Naive thymus-derived CD4-positive, alpha-beta T cell (primary cell): ENCODE measurements at regions not wholly inside any gene's neighbourhood (a gene's known extent, or its start where the extent isn't known, plus 50 kb on each side); places are given as distances from the start of the nearest gene placed in this dataset.

Experiments used
- ATAC-seq: fragments of 150-1000 bp; cut with Tn5 transposase; 2 replicates; pipeline ENCODE4 v1.10.0; 2021; ENCODE audit warnings: mild to moderate bottlenecking, moderate library complexity
- CTCF ChIA-PET: fragments of 350-600 bp; sonication (Branson Sonifier 250); formaldehyde crosslinking; loops from one replicate; lab custom pipeline; 2021; ENCODE audit warnings: antibody characterized with exemption; lab: Charles Lee
- POLR2A ChIA-PET: fragments of 350-600 bp; sonication (Branson Sonifier 250); formaldehyde crosslinking; loops from one replicate; lab custom pipeline; 2021; ENCODE audit warnings: antibody characterized with exemption, inconsistent platforms; lab: Charles Lee
- DNase-seq, 9 donors: peaks; one replicate each; pipeline versions ENCODE4 v3.0.0 to v3.0.0-alpha.2; 2020 to 2022; ENCODE audit warnings: mixed read lengths in 1 of 9
- H3K27ac ChIP-seq: one replicate; pipeline ENCODE4 v1.7.0; 2013; ENCODE audit warnings: mild to moderate bottlenecking, low read depth, low read length, moderate library complexity
- H3K27me3 ChIP-seq, 2 donors: one replicate each; pipeline ENCODE4 v1.7.0; 2013; ENCODE audit warnings: low read length in 2 of 2, mild to moderate bottlenecking in 2 of 2, moderate library complexity in 2 of 2; ENCODE audit not compliant: control insufficient read depth in 2 of 2, insufficient read depth in 2 of 2
- H3K36me3 ChIP-seq, 3 experiments: 1 replicate in 2 of 3; 2 replicates in 1 of 3; pipeline ENCODE4 v1.7.0; 2013; ENCODE audit warnings: low read length in 3 of 3, mild to moderate bottlenecking in 3 of 3, moderate library complexity in 1 of 3; ENCODE audit not compliant: insufficient read depth in 3 of 3, control insufficient read depth in 2 of 3
- H3K4me1 ChIP-seq, 2 donors: one replicate each; pipeline ENCODE4 v1.7.0; 2013; ENCODE audit warnings: low read length in 2 of 2, mild to moderate bottlenecking in 2 of 2, moderate library complexity in 1 of 2; ENCODE audit not compliant: control insufficient read depth in 2 of 2, insufficient read depth in 2 of 2
- H3K4me3 ChIP-seq: 2 replicates; pipeline ENCODE4 v1.7.0; 2013; ENCODE audit warnings: mild to moderate bottlenecking, low read length
- H3K9me3 ChIP-seq, 3 experiments: 1 replicate in 2 of 3; 2 replicates in 1 of 3; pipeline ENCODE4 v1.7.0; 2013; ENCODE audit warnings: low read length in 3 of 3; ENCODE audit not compliant: control insufficient read depth in 2 of 3
- H3K27ac Mint-ChIP-seq, 9 donors: one replicate each; pipeline ENCODE4 v1.8.0; 2020 to 2022; ENCODE audit warnings: mixed read lengths in 9 of 9, mild to moderate bottlenecking in 8 of 9, moderate library complexity in 5 of 9, inconsistent platforms in 2 of 9
- H3K27me3 Mint-ChIP-seq, 5 donors: one replicate each; pipeline ENCODE4 v1.8.0; 2021 to 2022; ENCODE audit warnings: mixed read lengths in 5 of 5, mild to moderate bottlenecking in 1 of 5
- H3K36me3 Mint-ChIP-seq, 5 donors: one replicate each; pipeline ENCODE4 v1.8.0; 2020 to 2022; ENCODE audit warnings: mixed read lengths in 5 of 5, mild to moderate bottlenecking in 3 of 5, inconsistent platforms in 1 of 5
- H3K4me1 Mint-ChIP-seq, 7 donors: one replicate each; pipeline ENCODE4 v1.8.0; 2020 to 2022; ENCODE audit warnings: mixed read lengths in 7 of 7, mild to moderate bottlenecking in 3 of 7, inconsistent platforms in 1 of 7
- H3K4me3 Mint-ChIP-seq, 10 donors: one replicate each; pipeline ENCODE4 v1.8.0; 2020 to 2022; ENCODE audit warnings: mild to moderate bottlenecking in 10 of 10, mixed read lengths in 10 of 10, moderate library complexity in 6 of 10, inconsistent platforms in 2 of 10
- H3K9me3 Mint-ChIP-seq, 11 donors: one replicate each; pipeline ENCODE4 v1.8.0; 2020 to 2022; ENCODE audit warnings: mixed read lengths in 11 of 11, mild to moderate bottlenecking in 4 of 11, inconsistent platforms in 1 of 11, moderate library complexity in 1 of 11
- intact Hi-C, 2 donors: fragments of 100-400 bp; cut with micrococcal nuclease; formaldehyde crosslinking; loops; one replicate each; pipeline ENCODE4 v1.15.1; 2023

GRCh38 chr11:116267146-116267545, 505.6 kb downstream of the BUD13 start:
- Mint-ChIP-seq H3K27me3 (peaks cover 3 to 21% (median 6%) of the 10 kb centered on the region in 5 donors), H3K4me1 (no peaks in the 10 kb centered on the region), H3K4me3 (no peak overlapping the region), H3K36me3 (peaks cover 0 to 4% (median 0%) of the 10 kb centered on the region in 5 donors), H3K27ac (no peak overlapping the region), H3K9me3 (no peaks in the 10 kb centered on the region)
- Histone ChIP-seq H3K9me3 (no peaks in the 10 kb centered on the region), H3K36me3 (no peaks in the 10 kb centered on the region), H3K27ac (no peak overlapping the region), H3K27me3 (no peaks in the 10 kb centered on the region), H3K4me1 (no peaks in the 10 kb centered on the region), H3K4me3 (no peak overlapping the region)
- no peak for DNase-seq
- no peak for ATAC-seq
- intact Hi-C loops = no loop called here
- CTCF ChIA-PET = no interaction called here
- POLR2A ChIA-PET = no interaction called here

- POLR2A ChIA-PET = no interaction called here
- H3K27me3 ChIP-seq = no peaks in the 10 kb centered on the region
- no peak overlapping the region for H3K27ac ChIP-seq
- H3K27ac Mint-ChIP-seq = no peak overlapping the region
- peaks cover 3 to 32% (median 16%) of the 10 kb centered on the region in 5 donors for H3K27me3 Mint-ChIP-seq
- no peak for ATAC-seq
- no peaks in the 10 kb centered on the region for H3K4me1 ChIP-seq
- H3K9me3 ChIP-seq = no peaks in the 10 kb centered on the region
- no peaks in the 10 kb centered on the region for H3K36me3 ChIP-seq
- H3K36me3 Mint-ChIP-seq = peaks cover 0 to 4% (median 0%) of the 10 kb centered on the region in 5 donors
- no peaks in the 10 kb centered on the region for H3K9me3 Mint-ChIP-seq
- H3K4me3 ChIP-seq = no peak overlapping the region
- CTCF ChIA-PET = no interaction called here
- no peaks in the 10 kb centered on the region for H3K4me1 Mint-ChIP-seq
- intact Hi-C loops = no loop called here
- no peak for DNase-seq
- H3K4me3 Mint-ChIP-seq = no peak overlapping the region
Measured at GRCh38 chr11:116263770-116264169, 509.0 kb downstream of the BUD13 start.

- H3K4me3 Mint-ChIP-seq = no peak overlapping the region
- intact Hi-C loops = no loop called here
- CTCF ChIA-PET = no interaction called here
Measured at GRCh38 chr11:116263019-116263418, 509.8 kb downstream of the BUD13 start.

GRCh38 chr11:116262370-116262769, 510.4 kb downstream of the BUD13 start:
- Histone ChIP-seq H3K4me3 (no peak overlapping the region), H3K4me1 (no peaks in the 10 kb centered on the region), H3K9me3 (no peaks in the 10 kb centered on the region), H3K27me3 (no peaks in the 10 kb centered on the region), H3K36me3 (no peaks in the 10 kb centered on the region), H3K27ac (no peak overlapping the region)
- H3K27me3 Mint-ChIP-seq = peaks cover 3 to 32% (median 27%) of the 10 kb centered on the region in 5 donors
- intact Hi-C loops = no loop called here
- CTCF ChIA-PET = no interaction called here
- ATAC-seq (no peak), DNase-seq (no peak)
- no peak overlapping the region for H3K27ac Mint-ChIP-seq
- H3K9me3 Mint-ChIP-seq = no peaks in the 10 kb centered on the region
- no peak overlapping the region for H3K4me3 Mint-ChIP-seq
- H3K4me1 Mint-ChIP-seq = no peaks in the 10 kb centered on the region
- H3K36me3 Mint-ChIP-seq = peaks cover 0 to 4% (median 0%) of the 10 kb centered on the region in 5 donors
- POLR2A ChIA-PET = no interaction called here

More at GRCh38 chr11:116263019-116263418, 509.8 kb downstream of the BUD13 start:
- Histone ChIP-seq H3K4me3 (no peak overlapping the region), H3K27me3 (no peaks in the 10 kb centered on the region), H3K9me3 (no peaks in the 10 kb centered on the region), H3K4me1 (no peaks in the 10 kb centered on the region), H3K27ac (no peak overlapping the region), H3K36me3 (no peaks in the 10 kb centered on the region)
- peaks cover 3 to 32% (median 21%) of the 10 kb centered on the region in 5 donors for H3K27me3 Mint-ChIP-seq
- no peak for DNase-seq
- H3K4me1 Mint-ChIP-seq = no peaks in the 10 kb centered on the region
- POLR2A ChIA-PET = no interaction called here
- no peaks in the 10 kb centered on the region for H3K9me3 Mint-ChIP-seq
- no peak for ATAC-seq
- H3K36me3 Mint-ChIP-seq = peaks cover 0 to 4% (median 0%) of the 10 kb centered on the region in 5 donors
- no peak overlapping the region for H3K27ac Mint-ChIP-seq

- no peaks in the 10 kb centered on the region for H3K4me1 ChIP-seq
- peaks cover 3 to 32% (median 27%) of the 10 kb centered on the region in 5 donors for H3K27me3 Mint-ChIP-seq
- ChIA-PET POLR2A (no interaction called here), CTCF (no interaction called here)
- intact Hi-C loops = no loop called here
- H3K4me3 Mint-ChIP-seq = no peak overlapping the region
- H3K9me3 Mint-ChIP-seq = no peaks in the 10 kb centered on the region
- H3K36me3 Mint-ChIP-seq = peaks cover 0 to 4% (median 0%) of the 10 kb centered on the region in 5 donors
- ATAC-seq (no peak), DNase-seq (no peak)
- H3K27ac Mint-ChIP-seq = no peak overlapping the region
- H3K27me3 ChIP-seq = no peaks in the 10 kb centered on the region
- H3K4me3 ChIP-seq = no peak overlapping the region
- no peaks in the 10 kb centered on the region for H3K9me3 ChIP-seq
- no peaks in the 10 kb centered on the region for H3K4me1 Mint-ChIP-seq
- no peaks in the 10 kb centered on the region for H3K36me3 ChIP-seq
- no peak overlapping the region for H3K27ac ChIP-seq
Measured at GRCh38 chr11:116261606-116262005, 511.2 kb downstream of the BUD13 start.

GRCh38 chr11:116258821-116259220, 514.0 kb downstream of the BUD13 start:
- Histone ChIP-seq H3K4me1 (no peaks in the 10 kb centered on the region), H3K27ac (no peak overlapping the region), H3K36me3 (no peaks in the 10 kb centered on the region), H3K27me3 (no peaks in the 10 kb centered on the region), H3K4me3 (no peak overlapping the region), H3K9me3 (no peaks in the 10 kb centered on the region)
- Mint-ChIP-seq H3K4me1 (no peaks in the 10 kb centered on the region), H3K27ac (no peak overlapping the region), H3K4me3 (no peak overlapping the region), H3K9me3 (peaks cover 0 to 4% (median 0%) of the 10 kb centered on the region in 11 donors), H3K27me3 (peaks cover 3 to 30% (median 21%) of the 10 kb centered on the region in 5 donors), H3K36me3 (no peaks in the 10 kb centered on the region)
- DNase-seq = no peak
- POLR2A ChIA-PET = no interaction called here
- ATAC-seq = no peak
- intact Hi-C loops = no loop called here
- CTCF ChIA-PET = interaction anchor here (1.2 kb wide), 1 partner anchor 18 kb away, joined by 3 read pairs; no protein-coding TSS in a partner anchor

- no peak overlapping the region for H3K27ac ChIP-seq
- H3K27me3 Mint-ChIP-seq = peaks cover 0 to 26% (median 19%) of the 10 kb centered on the region in 5 donors
- ChIA-PET CTCF (no interaction called here), POLR2A (no interaction called here)
- no peak overlapping the region for H3K4me3 ChIP-seq
- no peak overlapping the region for H3K27ac Mint-ChIP-seq
- no peaks in the 10 kb centered on the region for H3K9me3 ChIP-seq
- ATAC-seq (no peak), DNase-seq (no peak)
- no peaks in the 10 kb centered on the region for H3K36me3 ChIP-seq
- no peaks in the 10 kb centered on the region for H3K4me1 ChIP-seq
- H3K4me3 Mint-ChIP-seq = no peak overlapping the region
- no peaks in the 10 kb centered on the region for H3K27me3 ChIP-seq
- H3K36me3 Mint-ChIP-seq = no peaks in the 10 kb centered on the region
- H3K4me1 Mint-ChIP-seq = no peaks in the 10 kb centered on the region
- H3K9me3 Mint-ChIP-seq = peaks cover 0 to 4% (median 0%) of the 10 kb centered on the region in 11 donors
- intact Hi-C loops = no loop called here
Measured at GRCh38 chr11:116257883-116258282, 514.9 kb downstream of the BUD13 start.
